Panc1 (cell line): ENCODE measurements at regions not wholly inside any gene's neighbourhood (a gene's known extent, or its start where the extent isn't known, plus 50 kb on each side); places are given as distances from the start of the nearest gene placed in this dataset.

Source experiments
- ATAC-seq: fragments of 200-7000 bp; cut with Tn5 transposase; 2 replicates; pipeline ENCODE4 v1.9.1; 2020; ENCODE audit warnings: mild to moderate bottlenecking, moderate library complexity
- BruUV-seq: library from RNA; stranded (reverse); fragments of 400-500 nt; replicated peaks from 2 replicates; lab custom pipeline; 2021; lab: Mats Ljungman, UMichigan
- CTCF ChIA-PET: fragments of 300-600 bp; sonication (Branson Sonifier 250); formaldehyde crosslinking; loops from one replicate; lab custom pipeline; 2022; ENCODE audit warnings: antibody characterized with exemption; lab: Charles Lee
- POLR2A ChIA-PET: fragments of 300-600 bp; sonication (Branson Sonifier 250); formaldehyde crosslinking; loops from one replicate; lab custom pipeline; 2022; ENCODE audit warnings: antibody characterized with exemption; lab: Charles Lee
- DNase-seq: peaks from one replicate; pipeline ENCODE4 v3.0.0-alpha.2; 2010; ENCODE audit warnings: low read depth, low spot score
- H3K27ac ChIP-seq: 2 replicates; pipeline ENCODE4 v1.5.1; 2011; ENCODE audit warnings: mild to moderate bottlenecking, low read length, inconsistent platforms
- H3K27me3 ChIP-seq: fragments of 200-500 bp; sonication (Bioruptor generic); 2 replicates; pipeline ENCODE4 v1.6.0; 2014; ENCODE audit warnings: low read length, inconsistent platforms; ENCODE audit not compliant: control insufficient read depth, insufficient read depth
- H3K36me3 ChIP-seq: fragments of 200-500 bp; sonication (Bioruptor generic); 2 replicates; pipeline ENCODE4 v1.5.1; 2014; ENCODE audit warnings: inconsistent platforms, mild to moderate bottlenecking, low read length, moderate library complexity; ENCODE audit not compliant: control insufficient read depth, insufficient read depth
- H3K4me1 ChIP-seq: 2 replicates; pipeline ENCODE4 v1.5.1; 2011; ENCODE audit warnings: inconsistent platforms, mild to moderate bottlenecking, low read length, moderate library complexity; ENCODE audit not compliant: control insufficient read depth, insufficient read depth
- H3K4me3 ChIP-seq, 2 experiments: 2 replicates each; pipeline ENCODE4 v1.5.1; 2011 to 2012; ENCODE audit warnings: low read depth in 2 of 2, low read length in 2 of 2, mild to moderate bottlenecking in 2 of 2, inconsistent platforms in 1 of 2, moderate library complexity in 1 of 2
- H3K9me3 ChIP-seq: fragments of 200-500 bp; sonication (Bioruptor generic); 2 replicates; pipeline ENCODE4 v1.5.1; 2014; ENCODE audit warnings: low read depth, mild to moderate bottlenecking, inconsistent platforms, low read length, moderate library complexity; ENCODE audit not compliant: control insufficient read depth, insufficient read depth
- POLR2AphosphoS5 ChIP-seq: IDR thresholded peaks from 2 replicates; pipeline ENCODE4 v1.6.1; 2012; ENCODE audit warnings: mild to moderate bottlenecking, low read depth, low read length, moderate library complexity
- REST ChIP-seq, 2 experiments: IDR thresholded peaks; 2 replicates each; pipeline ENCODE4 v1.6.1; 2011 to 2012; ENCODE audit warnings: low read depth in 2 of 2, control low read depth in 1 of 2, low read length in 1 of 2, mild to moderate bottlenecking in 1 of 2, moderate library complexity in 1 of 2; ENCODE audit not compliant: insufficient read depth in 1 of 2
- SIN3A ChIP-seq: IDR thresholded peaks from 2 replicates; pipeline ENCODE4 v1.6.1; 2012; ENCODE audit warnings: low read depth, mild to moderate bottlenecking, low read length, moderate library complexity, borderline replicate concordance; ENCODE audit not compliant: insufficient read depth
- TCF7L2 ChIP-seq: IDR thresholded peaks from 2 replicates; pipeline ENCODE4 v1.6.1; 2011; ENCODE audit warnings: mild to moderate bottlenecking, low read depth, low read length, inconsistent platforms
- in situ Hi-C: cut with HindIII; loops from 2 replicates; pipeline ENCODE4 v1.10.0; 2016; ENCODE audit warnings: low sequenced_read_pairs, low pct_unique_long_range_greater_than_20kb
- intact Hi-C: fragments of 100-400 bp; cut with micrococcal nuclease; formaldehyde crosslinking; loops from one replicate; pipeline ENCODE4 v1.10.0; 2022; ENCODE audit not compliant: unreplicated experiment
- TF ChIP-seq, protein P1 (sequence below): fragments of 450-650 bp; IDR thresholded peaks from 2 replicates; pipeline ENCODE4 v1.5.1; 2017; ENCODE audit warnings: mild to moderate bottlenecking

GRCh38 chr14:106023411-106023810 is 497.0 kb downstream of the TMEM121 start:
- Histone ChIP-seq H3K36me3 (no peaks in the 10 kb centered on the region), H3K27ac (no peak overlapping the region), H3K9me3 (no peaks in the 10 kb centered on the region), H3K4me1 (no peaks in the 10 kb centered on the region), H3K27me3 (no peaks in the 10 kb centered on the region), H3K4me3 (no peak overlapping the region)
- DNase-seq (no peak), ATAC-seq (no peak)
- intact Hi-C loops: no loop called here
- CTCF ChIA-PET: no interaction called here
- TF ChIP-seq TCF7L2: no peak
- no peak for TF ChIP-seq SIN3A
- no peak for TF ChIP-seq POLR2AphosphoS5
- no peak for TF ChIP-seq REST (IDR thresholded peaks at IDR 0.05; ENCODE audit: insufficient read depth in 1 of 2, low read depth in 2 of 2, low read length in 1 of 2)
- TF ChIP-seq, protein P1, sequence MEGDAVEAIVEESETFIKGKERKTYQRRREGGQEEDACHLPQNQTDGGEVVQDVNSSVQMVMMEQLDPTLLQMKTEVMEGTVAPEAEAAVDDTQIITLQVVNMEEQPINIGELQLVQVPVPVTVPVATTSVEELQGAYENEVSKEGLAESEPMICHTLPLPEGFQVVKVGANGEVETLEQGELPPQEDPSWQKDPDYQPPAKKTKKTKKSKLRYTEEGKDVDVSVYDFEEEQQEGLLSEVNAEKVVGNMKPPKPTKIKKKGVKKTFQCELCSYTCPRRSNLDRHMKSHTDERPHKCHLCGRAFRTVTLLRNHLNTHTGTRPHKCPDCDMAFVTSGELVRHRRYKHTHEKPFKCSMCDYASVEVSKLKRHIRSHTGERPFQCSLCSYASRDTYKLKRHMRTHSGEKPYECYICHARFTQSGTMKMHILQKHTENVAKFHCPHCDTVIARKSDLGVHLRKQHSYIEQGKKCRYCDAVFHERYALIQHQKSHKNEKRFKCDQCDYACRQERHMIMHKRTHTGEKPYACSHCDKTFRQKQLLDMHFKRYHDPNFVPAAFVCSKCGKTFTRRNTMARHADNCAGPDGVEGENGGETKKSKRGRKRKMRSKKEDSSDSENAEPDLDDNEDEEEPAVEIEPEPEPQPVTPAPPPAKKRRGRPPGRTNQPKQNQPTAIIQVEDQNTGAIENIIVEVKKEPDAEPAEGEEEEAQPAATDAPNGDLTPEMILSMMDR: no peak
- POLR2A ChIA-PET: no interaction called here
- in situ Hi-C loops: no loop called here
- BruUV-seq: no TSS peak

DNA sequence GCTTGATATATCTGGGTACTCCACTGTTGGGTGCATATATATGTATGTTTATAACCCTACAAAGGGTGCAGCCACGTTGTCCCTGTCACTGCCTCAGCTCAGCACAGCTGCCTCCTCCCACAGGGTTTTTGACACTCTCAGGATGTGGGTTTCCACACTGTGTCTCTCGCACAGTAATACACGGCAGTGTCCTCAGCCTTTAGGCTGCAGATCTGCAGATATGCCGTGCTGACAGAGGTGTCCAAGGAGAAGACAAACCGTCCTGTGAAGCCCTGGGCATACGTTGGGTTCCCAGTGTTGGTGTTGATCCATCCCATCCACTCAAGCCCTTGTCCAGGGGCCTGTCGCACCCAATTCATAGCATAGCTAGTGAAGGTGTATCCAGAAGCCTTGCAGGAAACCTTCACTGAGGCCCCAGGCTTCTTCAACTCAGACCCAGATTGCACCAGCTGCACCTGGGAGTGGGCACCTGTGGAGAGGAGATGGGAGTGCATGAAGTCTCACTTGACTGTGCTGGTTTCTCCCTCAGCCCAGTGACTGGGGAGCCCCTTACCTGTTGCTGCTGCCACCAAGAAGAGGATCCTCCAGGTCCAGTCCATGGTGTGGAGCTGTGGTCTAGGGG is 498.7 kb downstream of the TMEM121 start:
- intact Hi-C loops: no loop called here
- in situ Hi-C loops: no loop called here
- Histone ChIP-seq H3K27ac (no peak overlapping the region), H3K4me1 (no peaks in the 10 kb centered on the region), H3K9me3 (no peaks in the 10 kb centered on the region), H3K27me3 (no peaks in the 10 kb centered on the region; the same call in 1 of the 2 replicates), H3K36me3 (no peaks in the 10 kb centered on the region), H3K4me3 (no peak overlapping the region)
- TF ChIP-seq POLR2AphosphoS5: no peak
- TF ChIP-seq SIN3A: no peak
- TF ChIP-seq TCF7L2: no peak
- TF ChIP-seq, protein P1: no peak
- TF ChIP-seq REST (IDR thresholded peaks at IDR 0.05; ENCODE audit: insufficient read depth in 1 of 2, low read depth in 2 of 2, low read length in 1 of 2): no peak
- CTCF ChIA-PET: no interaction called here
- no TSS peak for BruUV-seq
- ATAC-seq (no peak), DNase-seq (no peak)
- POLR2A ChIA-PET: no interaction called here
